ENCODE measurements at regions not wholly inside any gene's neighbourhood (a gene's known extent, or its start where the extent isn't known, plus 50 kb on each side); places are given as distances from the start of the nearest gene placed in this dataset.

DNA sequence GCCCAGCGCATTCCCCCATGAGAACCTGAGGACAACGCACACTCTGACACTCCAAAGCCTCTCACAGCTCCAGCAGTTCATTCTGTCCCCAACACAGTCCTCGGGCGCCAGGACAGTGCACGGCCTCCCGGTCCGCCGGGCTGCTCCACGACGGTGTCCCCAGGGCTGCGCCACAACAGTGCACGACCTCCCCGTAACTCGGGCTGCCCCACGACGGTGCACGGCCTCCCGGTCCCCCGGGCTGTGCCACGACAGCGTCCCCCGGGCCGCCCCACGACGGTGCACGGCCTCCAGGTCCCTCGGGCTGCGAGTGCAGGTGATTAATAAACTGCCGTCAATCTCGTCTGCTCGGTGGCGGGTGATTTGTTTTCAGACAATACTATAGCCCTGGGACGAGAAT lies 585.1 kb upstream of the FRG1 start:
- TF ChIP-seq MXI1 (IDR thresholded peaks at IDR 0.05; ENCODE audit: borderline replicate concordance, low read depth, low read length) (no peak), MAZ (IDR thresholded peaks at IDR 0.05; ENCODE audit: borderline replicate concordance, low read depth, low read length) (no peak)

Data from IMR-90 (cell line).